ENCODE measurements at regions not wholly inside any gene's neighbourhood (a gene's known extent, or its start where the extent isn't known, plus 50 kb on each side); places are given as distances from the start of the nearest gene placed in this dataset.

- H3K27ac Mint-ChIP-seq = no peak overlapping the region
- H3K9me3 ChIP-seq (ENCODE audit: control insufficient read depth in 2 of 2, low read length in 2 of 2) = no peaks in the 10 kb centered on the region
- no peak for ATAC-seq (ENCODE audit: low read depth in 2 of 2)
- no peaks in the 10 kb centered on the region for H3K27me3 Mint-ChIP-seq
- H3K27me3 ChIP-seq (ENCODE audit: control insufficient read depth, insufficient read depth, low read length) = no peaks in the 10 kb centered on the region
- DNase-seq = no peak
- H3K4me1 ChIP-seq (ENCODE audit: control insufficient read depth, insufficient read depth, low read length, poor library complexity, severe bottlenecking) = peaks cover 22% of the 10 kb centered on the region
- peaks cover 20 to 31% (median 26%) of the 10 kb centered on the region in 4 donors for H3K4me1 Mint-ChIP-seq
- H3K4me3 ChIP-seq (ENCODE audit: low read depth, low read length) = no peak overlapping the region
- H3K36me3 Mint-ChIP-seq = no peaks in the 10 kb centered on the region
- H3K36me3 ChIP-seq (ENCODE audit: control insufficient read depth, insufficient read depth, low read length) = no peaks in the 10 kb centered on the region
- H3K27ac ChIP-seq (ENCODE audit: insufficient read depth, low read length, poor library complexity, severe bottlenecking) = no peak overlapping the region
- no peaks in the 10 kb centered on the region for H3K9me3 Mint-ChIP-seq
- H3K4me3 Mint-ChIP-seq = no peak overlapping the region
Observed at GRCh38 chr6:137701942-137702341, 165.1 kb upstream of the TNFAIP3 start.

- H3K4me1 Mint-ChIP-seq = peaks cover 25 to 39% (median 32%) of the 10 kb centered on the region in 4 donors
- H3K27ac Mint-ChIP-seq = no peak overlapping the region
Observed at GRCh38 chr6:137702791-137703424, 164.2 kb upstream of the TNFAIP3 start.

GRCh38 chr6:137704802-137705159 is 162.3 kb upstream of the TNFAIP3 start:
- Histone ChIP-seq H3K4me1 (ENCODE audit: control insufficient read depth, insufficient read depth, low read length, poor library complexity, severe bottlenecking) (peaks cover 40% of the 10 kb centered on the region), H3K36me3 (ENCODE audit: control insufficient read depth, insufficient read depth, low read length) (no peaks in the 10 kb centered on the region), H3K27me3 (ENCODE audit: control insufficient read depth, insufficient read depth, low read length) (no peaks in the 10 kb centered on the region), H3K4me3 (ENCODE audit: low read depth, low read length) (no peak overlapping the region), H3K9me3 (ENCODE audit: control insufficient read depth in 2 of 2, low read length in 2 of 2) (no peaks in the 10 kb centered on the region), H3K27ac (ENCODE audit: insufficient read depth, low read length, poor library complexity, severe bottlenecking) (no peak overlapping the region)
- Mint-ChIP-seq H3K9me3 (peaks cover 0 to 4% (median 0%) of the 10 kb centered on the region in 7 donors), H3K4me3 (no peak overlapping the region), H3K27ac (peak overlapping the region in 1 of 3 donors; percentile 99), H3K4me1 (peaks cover 26 to 41% (median 35%) of the 10 kb centered on the region in 4 donors), H3K36me3 (no peaks in the 10 kb centered on the region), H3K27me3 (no peaks in the 10 kb centered on the region)
- ATAC-seq (ENCODE audit: low read depth in 2 of 2) (no peak), DNase-seq (no peak)

More at GRCh38 chr6:137702791-137703424, 164.2 kb upstream of the TNFAIP3 start:
- no peak for DNase-seq
- Mint-ChIP-seq H3K9me3 (no peaks in the 10 kb centered on the region), H3K4me3 (no peak overlapping the region), H3K27me3 (no peaks in the 10 kb centered on the region), H3K36me3 (no peaks in the 10 kb centered on the region)
- H3K36me3 ChIP-seq (ENCODE audit: control insufficient read depth, insufficient read depth, low read length) = no peaks in the 10 kb centered on the region
- no peaks in the 10 kb centered on the region for H3K9me3 ChIP-seq (ENCODE audit: control insufficient read depth in 2 of 2, low read length in 2 of 2)
- no peak overlapping the region for H3K27ac ChIP-seq (ENCODE audit: insufficient read depth, low read length, poor library complexity, severe bottlenecking)
- peaks cover 32% of the 10 kb centered on the region for H3K4me1 ChIP-seq (ENCODE audit: control insufficient read depth, insufficient read depth, low read length, poor library complexity, severe bottlenecking)
- no peak overlapping the region for H3K4me3 ChIP-seq (ENCODE audit: low read depth, low read length)
- no peak for ATAC-seq (ENCODE audit: low read depth in 2 of 2)
- H3K27me3 ChIP-seq (ENCODE audit: control insufficient read depth, insufficient read depth, low read length) = no peaks in the 10 kb centered on the region

GRCh38 chr6:137705160-137706082 is 161.6 kb upstream of the TNFAIP3 start:
- ATAC-seq (ENCODE audit: low read depth in 2 of 2) (peak; percentile 56 to 62), DNase-seq (peak; percentile 59 to 72 (median 66))
- no peak overlapping the region for H3K4me3 ChIP-seq (ENCODE audit: low read depth, low read length)
- Mint-ChIP-seq H3K27ac (peak overlapping the region; percentile 12 to 99 (median 77)), H3K36me3 (no peaks in the 10 kb centered on the region), H3K4me3 (peak overlapping the region in 1 of 4 donors; percentile 1), H3K4me1 (peaks cover 33 to 48% (median 41%) of the 10 kb centered on the region in 4 donors), H3K27me3 (no peaks in the 10 kb centered on the region), H3K9me3 (peaks cover 0 to 4% (median 0%) of the 10 kb centered on the region in 7 donors)
- H3K36me3 ChIP-seq (ENCODE audit: control insufficient read depth, insufficient read depth, low read length) = no peaks in the 10 kb centered on the region
- no peaks in the 10 kb centered on the region for H3K9me3 ChIP-seq (ENCODE audit: control insufficient read depth in 2 of 2, low read length in 2 of 2)
- peaks cover 47% of the 10 kb centered on the region for H3K4me1 ChIP-seq (ENCODE audit: control insufficient read depth, insufficient read depth, low read length, poor library complexity, severe bottlenecking)
- H3K27ac ChIP-seq (ENCODE audit: insufficient read depth, low read length, poor library complexity, severe bottlenecking) = no peak overlapping the region
- no peaks in the 10 kb centered on the region for H3K27me3 ChIP-seq (ENCODE audit: control insufficient read depth, insufficient read depth, low read length)

GRCh38 chr6:137706083-137706750 is 160.8 kb upstream of the TNFAIP3 start:
- no peak for DNase-seq
- H3K27ac ChIP-seq (ENCODE audit: insufficient read depth, low read length, poor library complexity, severe bottlenecking) = no peak overlapping the region
- Mint-ChIP-seq H3K36me3 (no peaks in the 10 kb centered on the region), H3K4me1 (peaks cover 35 to 51% (median 44%) of the 10 kb centered on the region in 4 donors), H3K4me3 (peak overlapping the region in 1 of 4 donors; percentile 1), H3K9me3 (peaks cover 0 to 4% (median 0%) of the 10 kb centered on the region in 7 donors), H3K27ac (peak overlapping the region in 2 of 3 donors; percentile 77 to 99), H3K27me3 (no peaks in the 10 kb centered on the region)
- ATAC-seq (ENCODE audit: low read depth in 2 of 2) = no peak
- H3K36me3 ChIP-seq (ENCODE audit: control insufficient read depth, insufficient read depth, low read length) = no peaks in the 10 kb centered on the region
- no peaks in the 10 kb centered on the region for H3K27me3 ChIP-seq (ENCODE audit: control insufficient read depth, insufficient read depth, low read length)
- no peak overlapping the region for H3K4me3 ChIP-seq (ENCODE audit: low read depth, low read length)
- H3K4me1 ChIP-seq (ENCODE audit: control insufficient read depth, insufficient read depth, low read length, poor library complexity, severe bottlenecking) = peaks cover 51% of the 10 kb centered on the region
- no peaks in the 10 kb centered on the region for H3K9me3 ChIP-seq (ENCODE audit: control insufficient read depth in 2 of 2, low read length in 2 of 2)

- no peak for ATAC-seq (ENCODE audit: low read depth in 2 of 2)
- H3K4me3 Mint-ChIP-seq = peak overlapping the region in 2 of 4 donors; percentile 18 to 82
- no peak for DNase-seq
Observed at GRCh38 chr6:137707038-137707589, 159.9 kb upstream of the TNFAIP3 start.

More at GRCh38 chr6:137707038-137707589, 159.9 kb upstream of the TNFAIP3 start:
- Mint-ChIP-seq H3K4me1 (peaks cover 35 to 56% (median 45%) of the 10 kb centered on the region in 4 donors), H3K27me3 (no peaks in the 10 kb centered on the region), H3K9me3 (peaks cover 0 to 4% (median 0%) of the 10 kb centered on the region in 7 donors), H3K27ac (peak overlapping the region; percentile 97 to 99 (median 97)), H3K36me3 (no peaks in the 10 kb centered on the region)
- Histone ChIP-seq H3K27me3 (ENCODE audit: control insufficient read depth, insufficient read depth, low read length) (no peaks in the 10 kb centered on the region), H3K4me3 (ENCODE audit: low read depth, low read length) (peak overlapping the region; percentile 67), H3K27ac (ENCODE audit: insufficient read depth, low read length, poor library complexity, severe bottlenecking) (peak overlapping the region; percentile 89), H3K9me3 (ENCODE audit: control insufficient read depth in 2 of 2, low read length in 2 of 2) (no peaks in the 10 kb centered on the region), H3K4me1 (ENCODE audit: control insufficient read depth, insufficient read depth, low read length, poor library complexity, severe bottlenecking) (peaks cover 51% of the 10 kb centered on the region), H3K36me3 (ENCODE audit: control insufficient read depth, insufficient read depth, low read length) (no peaks in the 10 kb centered on the region)
